RWPE1 (cell line): ENCODE measurements at regions not wholly inside any gene's neighbourhood (a gene's known extent, or its start where the extent isn't known, plus 50 kb on each side); places are given as distances from the start of the nearest gene placed in this dataset.

Experiments
- CTCF ChIA-PET: fragments of 350-600 bp; sonication (Branson Sonifier 250); formaldehyde crosslinking; extraction: SDS; loops from one replicate; lab custom pipeline; 2021; lab: Yijun Ruan, JAX
- POLR2A ChIA-PET: fragments of 400-600 bp; formaldehyde crosslinking; extraction: SDS; loops from one replicate; lab custom pipeline; 2020; ENCODE audit warnings: antibody characterized with exemption; ENCODE audit not compliant: low non-redundant PET; lab: Yijun Ruan, JAX
- DNase-seq: peaks from one replicate; pipeline ENCODE4 v3.0.0; 2012; ENCODE audit warnings: low spot score
- H3K27ac ChIP-seq: fragments of 450-650 bp; 2 replicates; pipeline ENCODE4 v1.5.1; 2017
- CTCF ChIP-seq: fragments of 450-650 bp; conservative IDR thresholded peaks from 2 replicates; pipeline ENCODE4 v1.5.1; 2017; ENCODE audit warnings: low read depth, mild to moderate bottlenecking

- no peak overlapping the region for H3K27ac ChIP-seq
- DNase-seq = no peak
- POLR2A ChIA-PET = no interaction called here
- TF ChIP-seq CTCF = no peak
- CTCF ChIA-PET = interaction anchor here (0.6 kb wide), 1 partner anchor 12 kb away, joined by 3 read pairs; no protein-coding TSS in a partner anchor
Observed at GRCh38 chr2:5074733-5075132, 617.5 kb upstream of the SOX11 start.

GRCh38 chr2:5076599-5076998 lies 615.6 kb upstream of the SOX11 start:
- TF ChIP-seq CTCF = no peak
- CTCF ChIA-PET = no interaction called here
- H3K27ac ChIP-seq = no peak overlapping the region
- no peak for DNase-seq
- POLR2A ChIA-PET = no interaction called here

GRCh38 chr2:5077479-5078089 lies 614.6 kb upstream of the SOX11 start:
- TF ChIP-seq CTCF = no peak
- H3K27ac ChIP-seq = no peak overlapping the region
- POLR2A ChIA-PET = no interaction called here
- no peak for DNase-seq
- CTCF ChIA-PET = no interaction called here

GRCh38 chr2:5083402-5083801 lies 608.8 kb upstream of the SOX11 start:
- DNase-seq = no peak
- ChIA-PET CTCF (no interaction called here), POLR2A (no interaction called here)
- TF ChIP-seq CTCF = no peak
- H3K27ac ChIP-seq = no peak overlapping the region

GRCh38 chr2:5089409-5089808 lies 602.8 kb upstream of the SOX11 start:
- no peak for DNase-seq
- no peak for TF ChIP-seq CTCF
- POLR2A ChIA-PET = no interaction called here
- H3K27ac ChIP-seq = no peak overlapping the region
- CTCF ChIA-PET = no interaction called here

GRCh38 chr2:5093056-5093455 lies 599.1 kb upstream of the SOX11 start:
- TF ChIP-seq CTCF = no peak
- DNase-seq = no peak
- ChIA-PET CTCF (interaction anchor here (0.7 kb wide), 1 partner anchor 703 kb away, joined by 4 read pairs; no protein-coding TSS in a partner anchor), POLR2A (no interaction called here)
- H3K27ac ChIP-seq = no peak overlapping the region
